ENCODE measurements at regions not wholly inside any gene's neighbourhood (a gene's known extent, or its start where the extent isn't known, plus 50 kb on each side); places are given as distances from the start of the nearest gene placed in this dataset.
"Not testable (repeated sequence)": the region's sequence is repeated elsewhere in the genome, so short reads cannot be mapped to it uniquely, and the experiment has no call there.

DNA sequence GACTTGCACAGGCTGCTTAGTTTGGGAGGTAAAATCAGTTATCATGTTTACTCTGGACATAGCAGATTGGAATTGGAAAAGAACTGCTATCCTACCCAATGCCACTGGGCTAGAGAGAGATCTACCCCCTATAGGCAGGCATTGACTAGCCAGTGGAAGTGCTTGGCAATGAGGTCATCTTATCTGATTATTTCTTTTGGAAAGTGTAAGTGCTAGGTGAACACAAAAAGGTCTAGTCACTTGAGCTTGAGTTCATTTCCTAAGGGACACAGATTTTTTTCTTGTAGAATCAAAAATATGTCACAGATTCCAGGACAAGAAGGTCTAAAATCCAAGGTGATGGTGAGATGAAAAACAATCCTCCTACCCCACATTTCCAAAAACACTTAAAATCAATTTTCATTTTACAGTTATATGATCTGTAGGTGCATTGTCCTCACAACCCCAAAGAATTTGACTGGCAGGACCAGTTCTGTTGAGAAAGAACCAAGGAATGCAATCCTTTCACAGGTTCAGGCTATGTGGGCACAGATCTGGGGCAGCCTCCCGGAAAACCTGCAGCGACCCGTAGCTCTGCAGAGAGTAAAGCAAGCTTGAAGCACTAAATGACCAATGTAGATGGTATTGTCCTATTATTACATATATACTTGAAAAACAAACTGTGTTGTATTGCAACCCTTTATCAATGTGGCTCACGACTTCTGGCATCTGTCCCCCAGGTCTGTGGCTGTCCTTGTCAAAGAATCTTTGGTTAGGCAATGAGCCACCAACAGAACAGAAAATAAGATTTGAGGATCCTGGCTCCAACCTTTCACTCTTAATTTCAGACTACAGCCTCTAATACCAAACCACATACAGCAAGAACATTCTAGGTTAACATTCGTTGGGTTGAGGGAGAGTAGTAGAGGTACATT, 67.3 kb upstream of the ADTRP start:
- no peak for DNase-seq

- DNase-seq = not testable (repeated sequence)
Observed at GRCh38 chr6:11842795-11843194, 64.2 kb upstream of the ADTRP start.

- DNase-seq = no peak
Observed at GRCh38 chr6:11835065-11835464, 56.5 kb upstream of the ADTRP start.

GRCh38 chr6:11833626-11834592, 55.3 kb upstream of the ADTRP start:
- no peak for DNase-seq

GRCh38 chr6:11831653-11832052, 53.0 kb upstream of the ADTRP start:
- no peak for DNase-seq

- DNase-seq = no peak
Observed at GRCh38 chr6:11830520-11830919, 51.9 kb upstream of the ADTRP start.

- DNase-seq = no peak
Observed at GRCh38 chr6:11830105-11830504, 51.5 kb upstream of the ADTRP start.

DNA sequence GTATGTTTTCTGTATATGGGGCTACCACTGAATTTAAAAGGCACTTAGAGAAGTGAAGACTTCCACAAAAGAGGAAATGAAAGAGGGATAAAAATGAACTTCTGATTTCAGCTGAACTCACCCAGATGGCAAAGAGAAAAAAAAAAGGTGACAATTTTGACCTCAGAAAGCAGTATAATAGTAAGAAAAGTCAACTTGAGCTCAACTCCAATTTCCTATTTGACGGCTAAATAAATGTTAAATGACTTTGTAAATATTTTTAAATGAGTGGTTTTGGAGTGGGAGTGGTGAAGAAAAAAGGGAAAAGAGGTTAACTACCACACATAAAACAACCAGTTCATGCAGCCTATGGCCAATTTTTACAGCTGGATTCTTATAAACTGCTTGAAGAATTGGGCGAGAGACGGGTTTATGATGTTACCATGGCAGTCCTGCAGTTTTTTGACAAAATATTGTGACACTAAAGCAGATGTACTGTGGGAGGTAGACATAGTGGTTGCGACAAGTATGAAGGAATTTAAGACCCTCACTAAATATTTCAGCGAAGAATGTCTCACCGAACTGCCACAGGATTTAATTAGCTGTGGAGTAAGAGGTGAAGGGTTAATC, 49.8 kb upstream of the ADTRP start:
- no peak for DNase-seq
